Retina (tissue), 1 donor: ENCODE measurements at regions not wholly inside any gene's neighbourhood (a gene's known extent, or its start where the extent isn't known, plus 50 kb on each side); places are given as distances from the start of the nearest gene placed in this dataset.
A peak's percentile ranks its signal among the peaks of the same experiment; 100 is the strongest.
"Not testable (repeated sequence)": the region's sequence is repeated elsewhere in the genome, so short reads cannot be mapped to it uniquely, and the experiment has no call there.

Experiments
- DNase-seq: peaks from one replicate; pipeline ENCODE4 v3.0.0-alpha.2; 2016

DNA sequence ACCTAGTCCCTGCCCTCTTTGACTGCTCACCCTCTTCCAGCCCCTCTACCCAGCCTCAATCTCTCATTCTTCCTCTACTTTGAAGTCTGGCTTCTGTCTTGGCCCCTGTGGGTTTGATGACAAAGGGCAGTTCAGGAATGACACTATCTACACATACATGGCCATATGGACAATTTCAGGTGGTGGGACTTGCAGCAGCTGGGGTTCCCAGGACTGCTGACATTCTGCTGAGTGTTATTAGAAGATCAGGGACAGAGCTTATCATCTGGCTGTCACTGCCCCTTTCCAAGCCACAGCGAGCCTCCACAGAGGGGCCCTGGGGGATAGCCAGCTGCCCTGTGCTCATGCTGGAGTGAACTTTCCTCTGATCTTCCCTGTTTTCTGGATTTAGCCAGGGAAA lies 97.4 kb upstream of the IPO9 start:
- DNase-seq = no peak

DNA sequence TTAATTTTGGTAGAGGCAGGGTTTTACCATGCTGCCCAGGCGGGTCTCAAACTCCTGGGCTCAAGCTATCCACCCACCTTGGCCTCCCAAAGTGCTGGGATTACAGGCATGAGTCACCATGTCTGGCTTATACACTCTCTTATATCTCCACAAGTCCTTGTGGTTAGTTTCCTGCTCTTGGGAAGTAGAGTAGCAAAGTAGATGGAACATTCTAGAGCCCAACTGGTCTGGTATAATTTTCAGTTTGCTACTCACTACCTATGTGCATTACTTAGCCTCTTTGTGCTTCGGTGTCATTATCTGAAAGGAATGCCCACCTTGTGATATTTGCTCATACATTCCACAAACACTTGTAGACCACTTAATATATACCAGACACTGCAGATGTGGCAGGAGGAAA lies 96.6 kb upstream of the IPO9 start:
- no peak for DNase-seq

DNA sequence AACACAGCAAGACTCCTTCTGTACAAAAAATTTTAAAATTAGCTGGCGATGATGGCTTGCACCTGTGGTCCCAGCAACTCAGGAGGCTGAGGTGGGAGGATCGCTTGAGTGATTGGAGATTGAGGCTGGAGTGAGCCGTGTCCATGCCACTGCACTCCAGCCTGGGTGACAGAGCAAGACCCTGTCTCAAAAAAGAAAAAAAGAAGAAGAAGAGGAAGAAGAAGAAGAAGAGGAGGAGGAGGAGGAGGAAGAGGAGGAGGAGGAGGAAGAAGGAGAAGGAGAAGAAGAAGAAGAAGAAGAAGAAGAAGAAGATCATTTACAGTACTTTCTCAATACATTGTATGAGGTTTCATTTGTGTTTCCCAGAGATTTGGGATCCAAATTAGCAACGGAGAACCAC lies 94.7 kb upstream of the IPO9 start:
- not testable (repeated sequence) for DNase-seq

DNA sequence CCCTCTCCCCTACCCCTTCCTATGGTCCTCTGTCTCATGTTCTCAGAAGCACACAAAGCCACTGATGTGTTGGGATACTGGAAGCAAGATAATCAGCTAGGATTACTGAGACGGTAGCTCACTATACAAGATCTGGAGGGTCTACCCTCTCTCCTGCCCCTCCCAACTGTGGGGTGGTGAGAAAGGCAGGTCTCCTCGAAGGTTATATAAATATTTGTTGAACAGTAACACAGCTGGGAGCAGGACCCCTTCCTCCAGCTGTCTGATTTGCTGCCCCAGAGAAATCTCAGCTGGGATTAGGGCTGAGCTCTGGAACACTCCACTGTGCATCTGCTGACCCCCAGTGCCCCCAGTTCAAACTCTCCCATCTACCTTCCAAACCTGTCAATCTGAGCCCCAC lies 94.2 kb upstream of the IPO9 start:
- no peak for DNase-seq

DNA sequence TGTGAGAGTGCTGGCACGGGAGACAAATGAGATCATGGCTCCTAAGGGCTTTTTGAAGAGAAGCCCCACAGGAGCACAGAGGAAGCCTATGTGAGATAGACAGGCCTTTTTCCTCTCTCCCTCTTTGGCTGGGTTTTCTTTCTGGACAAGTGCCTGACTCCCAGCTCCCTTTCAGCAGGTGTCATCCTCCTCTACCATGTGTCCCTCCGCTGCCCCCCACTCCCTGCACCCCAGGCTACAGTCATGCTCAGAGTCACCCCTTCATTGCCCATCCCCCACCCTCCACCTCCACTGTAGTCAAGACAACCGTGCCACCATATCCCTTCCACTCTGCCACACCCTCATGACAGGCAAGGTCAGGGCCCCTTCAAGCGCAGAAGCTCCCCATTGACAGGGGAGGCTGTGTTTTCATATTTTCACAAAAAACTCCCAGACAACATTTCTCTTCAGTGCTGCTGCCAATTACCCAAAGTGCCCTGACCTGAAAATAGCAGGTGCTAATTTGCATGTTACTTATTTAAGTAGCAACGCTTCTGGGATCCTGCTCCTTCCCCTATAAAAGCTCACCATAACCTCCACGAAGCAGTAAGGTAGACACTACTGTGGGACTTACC lies 92.1 kb upstream of the IPO9 start:
- no peak for DNase-seq

DNA sequence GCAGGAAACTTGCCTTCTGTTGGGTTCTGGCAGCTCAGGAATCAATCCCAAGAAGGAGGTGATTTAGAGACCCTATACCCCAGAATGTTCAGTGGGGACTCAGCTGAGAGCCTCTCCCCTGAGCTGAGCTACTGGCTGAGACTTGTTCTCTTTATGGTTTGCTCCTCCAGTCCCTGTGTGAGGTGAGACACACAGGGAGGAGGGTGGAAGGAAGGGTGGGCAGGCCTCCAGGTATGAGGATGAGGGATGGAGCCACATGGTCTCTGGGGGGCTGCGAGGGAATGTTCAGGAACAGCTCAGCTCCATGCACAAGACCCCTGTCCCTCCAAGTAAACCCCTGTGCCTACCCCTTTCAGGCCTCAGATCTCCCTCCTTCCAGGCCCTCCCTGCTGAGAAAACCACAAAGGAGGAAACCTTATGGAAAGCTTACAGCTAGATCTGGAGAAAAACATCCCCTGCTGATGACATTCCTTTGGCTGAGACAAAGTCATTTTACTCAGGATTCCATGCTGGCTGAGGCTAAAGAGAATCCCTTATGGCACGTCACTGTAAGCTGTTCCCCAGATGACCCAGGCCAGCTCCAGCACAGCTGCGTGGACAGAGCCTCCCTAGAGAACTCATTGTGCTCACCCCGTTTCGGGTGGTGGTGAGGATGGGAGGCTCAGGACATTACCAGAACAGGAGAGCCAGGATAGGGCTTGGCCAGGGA lies 91.5 kb upstream of the IPO9 start:
- peak; percentile 32 for DNase-seq

DNA sequence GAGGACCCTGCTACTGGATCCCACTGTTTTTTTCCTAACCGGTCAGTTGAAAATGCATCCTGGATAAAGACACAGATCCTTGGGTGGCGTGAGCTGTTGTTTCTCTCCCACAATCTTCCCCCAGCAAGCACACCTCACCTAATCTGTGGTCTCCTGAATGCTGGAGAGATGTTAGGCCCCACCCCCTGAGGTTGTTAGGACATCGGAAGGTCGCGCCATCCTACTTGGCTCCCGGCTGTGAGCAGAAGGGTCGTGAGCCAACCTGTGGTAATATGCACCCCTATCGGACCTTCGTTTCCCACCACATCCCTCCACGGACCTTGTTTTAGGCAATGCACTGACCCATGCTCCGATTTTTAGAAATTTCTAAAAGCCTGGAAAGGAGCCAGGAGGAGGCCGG lies 89.9 kb upstream of the IPO9 start:
- DNase-seq = no peak

DNA sequence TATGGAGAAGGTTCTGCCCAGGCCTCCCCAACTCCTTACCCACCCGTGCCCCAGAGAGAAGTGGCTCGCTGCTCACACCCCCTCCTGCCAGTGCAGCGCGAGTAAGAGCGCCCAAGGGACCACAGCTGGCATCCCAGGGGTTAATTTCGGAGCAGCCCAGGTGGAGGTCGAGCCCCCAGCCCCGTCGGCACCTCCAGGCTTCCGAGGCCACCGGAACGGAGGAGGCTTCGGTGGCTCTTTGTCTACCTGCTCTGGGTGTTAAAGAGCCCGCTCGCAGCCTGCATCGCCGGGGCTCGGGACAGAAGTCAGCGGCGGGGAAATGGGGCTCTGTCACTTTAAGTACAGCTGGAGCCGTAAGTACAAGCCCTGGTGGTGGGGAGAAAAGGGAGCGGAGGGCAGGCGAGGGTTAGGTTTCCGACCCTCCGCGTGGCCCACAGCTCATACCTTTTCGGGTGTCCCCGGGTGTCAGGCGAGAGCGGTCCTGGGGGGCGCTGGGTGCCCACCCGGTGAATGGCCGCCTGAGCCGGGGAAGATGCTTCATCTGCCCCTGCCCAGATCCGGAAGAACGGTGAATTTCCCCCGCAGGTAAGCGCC lies 89.4 kb upstream of the IPO9 start:
- peak; percentile 86 for DNase-seq

DNA sequence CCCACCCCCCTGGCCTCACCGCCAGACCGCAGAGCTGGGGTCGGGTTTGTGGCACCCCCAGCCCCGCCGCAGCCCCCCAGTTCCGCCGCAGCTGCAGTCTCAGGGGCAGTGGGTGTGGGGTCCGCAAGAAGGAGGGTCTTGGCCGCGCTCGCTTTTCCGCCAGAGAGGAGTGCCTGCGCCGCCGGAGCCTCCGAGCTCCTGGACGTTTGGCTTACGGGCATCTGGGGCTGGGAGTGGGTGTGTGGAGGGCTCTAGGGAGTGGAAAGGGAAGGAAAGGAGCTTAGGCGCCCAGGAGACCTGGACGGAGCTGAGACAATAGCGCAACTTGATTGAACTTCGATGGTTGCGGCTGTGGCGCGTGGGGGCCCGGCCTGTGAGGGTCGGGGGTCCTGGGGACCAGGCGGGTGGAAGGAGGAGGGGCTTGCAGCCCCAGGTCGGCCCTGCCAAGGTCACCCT lies 88.8 kb upstream of the IPO9 start:
- peak; percentile 50 for DNase-seq

DNA sequence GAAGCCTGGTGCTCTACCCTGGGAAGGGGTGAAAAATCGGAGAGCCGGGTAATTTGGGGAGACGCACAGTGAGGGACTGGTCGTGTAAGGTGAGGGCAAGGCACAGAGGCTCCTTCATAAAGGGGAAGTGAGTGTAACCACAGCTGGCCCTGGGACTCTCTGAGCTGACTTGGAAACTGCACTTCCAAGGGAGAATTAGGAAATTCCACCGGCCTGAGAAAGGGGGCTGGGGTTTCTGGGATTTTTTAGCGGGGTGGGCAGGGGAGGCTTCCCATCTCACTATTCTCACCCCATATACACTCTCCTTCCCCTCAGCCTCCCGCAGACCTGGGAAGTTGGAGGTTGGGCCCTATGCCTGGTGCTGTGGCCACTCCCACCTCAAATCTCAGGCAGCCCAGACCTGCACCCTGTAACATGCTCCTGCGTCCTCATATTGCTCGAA lies 88.3 kb upstream of the IPO9 start:
- no peak for DNase-seq

DNA sequence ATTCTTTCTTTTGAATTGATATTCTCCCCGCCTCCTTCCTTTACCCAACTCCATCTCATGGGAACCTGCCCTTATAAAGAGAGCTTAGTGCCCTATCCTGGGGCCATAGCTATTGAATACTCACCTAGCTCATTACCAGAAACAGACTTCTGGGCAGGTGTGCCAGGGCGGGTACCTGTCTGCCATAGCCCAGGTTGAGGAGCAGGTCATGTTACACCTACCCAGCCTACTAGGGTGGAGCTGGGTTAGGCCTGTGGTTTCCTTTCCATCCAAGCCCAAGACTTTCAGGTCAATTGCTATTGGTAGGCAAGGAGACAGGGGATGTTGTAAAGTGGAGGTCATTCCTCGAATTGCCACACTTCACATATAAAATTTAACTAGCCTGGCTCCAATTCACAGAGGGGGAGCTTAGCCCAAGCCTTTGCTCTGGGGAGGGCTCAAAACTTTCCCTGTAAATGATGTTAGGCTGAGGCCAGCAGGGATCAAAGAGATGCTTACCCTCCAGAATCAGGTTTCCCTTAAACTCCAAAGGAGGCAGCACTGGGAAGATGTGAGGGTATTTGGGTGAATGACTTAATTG lies 87.1 kb upstream of the IPO9 start:
- DNase-seq = no peak

DNA sequence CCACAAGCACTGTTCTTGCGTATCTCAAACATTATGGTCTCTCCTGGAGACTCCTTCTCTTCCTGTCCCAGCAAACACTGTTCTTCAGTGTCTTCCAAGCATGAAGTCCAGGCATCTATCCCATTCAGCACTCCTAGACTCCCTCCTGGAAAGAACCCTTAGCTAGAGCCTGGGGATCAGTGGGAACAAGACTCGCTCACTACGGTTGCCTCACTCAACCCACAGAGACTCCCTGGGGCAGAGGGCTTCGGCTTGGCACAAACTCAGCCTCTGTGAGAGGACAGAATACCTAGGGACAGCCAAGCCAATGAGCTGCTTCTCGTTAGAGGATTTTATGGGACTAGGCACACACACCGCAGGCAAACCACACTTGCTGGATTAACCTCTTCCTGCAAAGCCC lies 86.5 kb upstream of the IPO9 start:
- DNase-seq = no peak

DNA sequence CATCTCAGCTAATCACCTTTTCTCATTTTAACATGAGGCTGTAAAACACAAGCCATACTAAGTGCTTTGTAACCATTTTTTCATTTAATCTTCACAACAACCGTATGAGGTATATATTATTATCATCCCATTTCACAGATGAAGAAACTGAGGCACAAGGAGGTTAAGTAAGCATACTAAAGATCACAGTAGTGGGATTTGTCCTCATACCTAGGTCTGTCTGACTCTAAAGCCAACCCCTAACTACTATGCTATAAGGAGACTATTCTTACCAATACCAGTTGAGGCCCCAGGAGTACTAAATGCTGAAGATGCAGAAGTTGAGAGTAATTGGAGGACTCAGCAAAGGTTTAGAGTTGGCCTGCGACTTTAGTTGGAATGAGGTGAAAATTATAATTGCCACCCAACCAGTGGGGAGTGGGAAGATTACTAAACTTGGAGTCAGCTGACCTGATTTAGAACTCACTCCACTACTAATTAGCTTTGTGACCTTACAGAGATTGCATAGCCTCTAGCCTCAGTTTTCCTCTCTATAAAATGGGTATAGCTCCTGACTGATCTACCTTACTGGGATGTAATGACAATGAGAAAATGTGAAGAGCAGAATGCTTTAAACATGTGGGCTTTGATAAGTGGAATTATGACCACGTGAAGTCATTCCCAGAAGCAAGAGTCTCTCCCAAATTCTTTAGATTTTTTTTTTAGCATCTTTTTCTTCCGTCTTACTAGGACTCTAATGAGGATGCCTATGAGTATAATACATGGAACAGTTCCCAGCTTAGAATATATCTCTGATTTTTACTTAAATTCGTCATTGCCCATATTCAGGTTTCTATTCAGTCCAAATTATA lies 85.8 kb upstream of the IPO9 start:
- no peak for DNase-seq

DNA sequence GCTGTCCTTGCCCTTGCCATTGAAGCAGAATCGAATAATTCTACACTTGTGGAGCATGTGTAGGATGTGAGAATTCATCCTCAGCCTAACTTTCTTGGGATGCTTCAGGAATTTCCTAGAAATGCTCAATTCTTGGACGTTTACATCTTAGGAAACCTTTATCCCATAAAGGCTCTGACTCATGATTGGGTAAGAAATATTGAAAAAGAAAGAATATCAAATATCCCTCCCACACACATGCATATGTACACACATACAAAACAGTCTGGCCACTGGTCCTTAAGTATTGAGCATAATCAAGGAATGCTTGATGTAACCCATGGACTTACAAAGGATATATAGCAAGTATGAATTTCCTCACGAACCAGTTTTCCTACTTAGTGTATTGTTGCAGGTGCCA lies 83.9 kb upstream of the IPO9 start:
- DNase-seq = no peak

DNA sequence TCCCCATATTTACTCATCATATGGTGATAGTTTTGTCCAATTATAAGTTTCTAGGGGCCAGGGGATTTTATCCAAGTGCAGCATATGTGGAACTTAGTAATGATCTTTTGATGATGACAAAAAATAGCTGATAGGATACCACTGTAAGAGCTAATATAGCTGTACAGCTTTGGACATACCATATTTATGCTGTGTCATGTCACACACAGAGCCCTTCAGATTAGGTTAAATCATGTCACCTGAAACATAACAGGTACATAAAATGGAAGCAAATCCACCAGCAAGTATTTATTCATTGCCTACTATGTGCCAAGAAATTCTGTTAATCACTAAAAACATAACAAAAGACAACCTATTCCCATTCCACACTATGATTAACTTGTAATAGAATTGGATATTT lies 82.8 kb upstream of the IPO9 start:
- no peak for DNase-seq

DNA sequence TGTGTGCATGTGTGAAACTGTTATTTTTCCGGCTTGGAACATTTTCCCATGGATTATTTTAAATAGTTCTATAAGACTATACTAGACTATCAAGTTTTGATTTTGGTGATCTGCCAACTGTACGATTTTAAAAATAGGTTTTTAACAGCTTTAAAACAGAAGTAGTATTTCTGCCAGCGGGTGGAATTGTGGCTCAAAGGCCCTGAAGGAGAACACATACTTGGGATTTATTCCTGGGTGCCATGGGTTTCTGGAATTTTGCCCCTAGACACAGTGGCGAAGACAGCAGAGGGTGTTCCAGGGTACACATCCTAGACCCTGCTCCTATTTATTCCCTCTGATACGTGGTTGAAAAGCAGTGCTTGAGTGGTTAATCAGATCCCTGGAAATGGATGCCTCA lies 81.7 kb upstream of the IPO9 start:
- no peak for DNase-seq

DNA sequence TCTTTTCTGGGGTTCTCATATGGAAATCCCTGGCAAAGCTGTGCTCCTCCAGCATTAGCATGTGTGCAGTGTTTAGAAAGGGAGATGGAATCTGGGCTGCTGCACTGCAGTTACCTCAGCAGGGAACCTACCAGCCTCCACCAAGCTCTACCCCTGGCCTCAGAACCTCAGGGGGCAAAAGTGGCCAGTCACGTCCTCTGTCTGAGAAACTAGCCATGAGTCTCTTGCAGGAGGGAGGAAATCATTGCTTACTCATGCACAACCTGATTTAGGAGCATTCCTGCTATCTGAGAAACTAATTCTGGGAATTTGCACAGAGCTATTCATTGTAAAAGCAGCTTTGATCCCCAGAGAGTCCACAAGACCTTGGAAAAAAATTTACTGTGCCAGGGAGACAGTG lies 80.6 kb upstream of the IPO9 start:
- DNase-seq = no peak

DNA sequence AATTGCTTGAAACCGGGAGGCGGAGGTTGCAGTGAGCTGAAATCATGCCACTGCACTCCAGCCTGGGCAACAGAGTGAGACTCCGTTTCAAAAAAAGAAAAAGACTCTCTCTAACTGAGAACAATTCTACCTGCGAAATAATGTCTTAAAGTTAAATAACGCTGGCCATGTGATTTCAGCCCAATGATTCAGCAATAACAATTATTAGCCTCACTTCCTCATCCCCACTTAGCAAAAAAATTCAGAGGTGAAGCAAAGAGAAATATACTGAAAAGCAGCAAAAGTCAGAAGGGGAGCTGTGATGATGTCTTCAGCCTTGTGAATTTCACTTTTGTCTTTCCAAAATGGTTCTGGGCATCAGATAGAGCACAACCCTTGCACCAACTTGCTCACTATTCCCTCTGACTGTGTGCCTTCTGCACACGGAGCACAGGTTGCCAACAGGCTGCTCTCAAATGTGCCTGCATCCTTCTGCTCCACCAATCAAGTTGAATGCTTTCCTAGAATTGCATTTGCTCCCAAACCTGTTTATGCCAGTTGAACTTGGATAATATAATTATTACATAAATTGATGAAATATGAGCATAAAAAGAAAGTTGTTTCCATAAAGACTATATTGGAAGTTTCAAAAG lies 79.8 kb upstream of the IPO9 start:
- DNase-seq = no peak

DNA sequence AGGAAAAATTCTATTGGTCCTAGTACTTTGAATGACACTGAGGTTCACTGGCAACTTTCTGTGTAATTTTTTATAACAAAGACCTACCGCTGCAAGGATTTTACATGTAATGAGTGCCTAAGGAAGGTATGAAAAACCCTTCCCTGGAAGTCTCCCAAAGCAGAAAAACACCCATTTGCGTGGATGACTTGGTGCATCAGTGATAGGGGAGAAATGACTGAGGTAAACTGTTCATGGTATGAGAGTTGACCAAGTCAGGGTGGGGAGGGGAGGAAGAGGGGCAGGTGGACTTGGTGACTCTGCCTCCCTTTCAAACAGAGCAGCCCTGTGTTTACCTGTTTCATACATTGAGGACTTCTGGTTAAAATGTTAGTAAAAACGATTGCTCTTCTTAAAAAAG lies 78.8 kb upstream of the IPO9 start:
- no peak for DNase-seq

DNA sequence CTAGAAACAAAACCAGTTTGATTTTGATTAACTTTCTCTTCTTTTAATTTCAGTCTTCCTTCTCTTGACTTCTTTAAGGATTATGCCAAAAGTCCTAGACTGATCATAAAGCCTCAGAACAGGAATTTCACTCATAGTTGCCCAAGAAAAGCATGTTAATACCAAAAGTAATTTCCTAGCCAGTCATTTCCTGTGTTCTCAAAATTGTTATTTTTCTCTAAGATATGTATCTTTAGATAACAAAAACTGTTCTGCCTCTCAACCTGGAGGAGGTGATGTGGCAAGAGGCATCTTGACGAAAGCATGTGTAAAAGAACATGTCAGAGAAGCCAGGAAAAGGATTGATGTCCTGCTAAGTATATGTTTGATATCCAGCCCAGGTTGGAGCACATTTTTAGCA lies 78.0 kb upstream of the IPO9 start:
- no peak for DNase-seq

DNA sequence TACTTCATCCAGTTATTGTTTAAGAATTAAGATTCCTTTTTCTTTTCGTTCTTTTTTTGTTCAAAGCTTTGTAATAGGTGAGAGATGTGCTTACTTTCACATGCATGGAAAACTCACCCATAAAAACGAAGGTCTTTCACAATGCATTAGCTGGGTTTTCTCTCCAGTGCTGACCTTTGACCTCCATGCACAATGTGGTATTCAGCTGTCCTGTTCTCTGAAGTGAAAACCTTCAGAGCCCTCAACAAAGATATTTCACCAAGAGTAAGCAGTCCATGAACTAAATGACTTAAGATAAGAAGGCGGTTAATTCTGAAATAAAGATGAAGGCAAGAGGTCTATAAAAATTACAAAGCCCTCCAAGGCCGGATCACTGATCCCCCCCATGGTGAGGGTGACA lies 77.1 kb upstream of the IPO9 start:
- DNase-seq = peak; percentile 69

DNA sequence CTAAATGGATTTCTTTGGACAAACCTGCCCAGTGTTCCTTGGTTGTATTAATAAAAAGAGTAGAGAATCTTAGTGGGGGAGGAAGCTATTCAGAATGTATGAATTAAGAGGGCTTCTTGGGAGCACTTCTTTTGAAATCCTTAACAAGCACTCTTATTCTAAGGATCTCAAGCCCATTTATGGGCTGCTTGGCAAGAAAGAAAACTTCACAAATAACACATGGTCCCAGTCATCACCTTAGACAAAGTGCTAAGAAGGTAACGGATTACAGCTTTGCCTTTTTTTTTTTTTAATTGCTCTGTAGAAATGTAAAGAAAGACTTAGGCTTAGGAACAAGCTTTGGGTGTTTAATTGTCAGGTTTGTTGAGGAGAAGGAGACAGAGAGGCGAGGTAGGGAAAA lies 76.6 kb upstream of the IPO9 start:
- DNase-seq = no peak

DNA sequence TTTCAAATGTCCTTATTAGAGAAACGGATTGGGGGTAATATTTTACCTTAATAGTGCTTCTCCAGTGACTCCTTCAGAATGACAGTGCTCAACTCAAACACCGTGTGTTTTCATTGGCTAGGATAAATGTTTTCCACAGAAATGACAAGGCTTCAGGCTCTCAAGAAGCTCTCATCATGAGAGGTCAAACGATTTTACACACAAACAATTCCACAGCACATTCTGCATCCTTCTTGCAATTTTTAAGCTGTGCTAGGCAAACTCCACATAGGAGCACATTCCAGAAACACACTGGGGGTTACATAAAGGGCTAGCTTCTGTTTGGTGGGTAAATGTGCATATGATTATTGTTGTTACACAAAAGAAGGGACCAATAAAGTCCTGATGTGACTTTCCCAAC lies 75.5 kb upstream of the IPO9 start:
- DNase-seq = no peak
